Skeletal muscle satellite cell (primary cell): ENCODE measurements at regions not wholly inside any gene's neighbourhood (a gene's known extent, or its start where the extent isn't known, plus 50 kb on each side); places are given as distances from the start of the nearest gene placed in this dataset.

Experiments used
- H3K27me3 ChIP-seq: 2 replicates; pipeline ENCODE4 v1.7.0; 2013; ENCODE audit warnings: low read length; ENCODE audit not compliant: control insufficient read depth, insufficient read depth
- H3K36me3 ChIP-seq: 2 replicates; pipeline ENCODE4 v1.7.0; 2013; ENCODE audit warnings: mild to moderate bottlenecking, control low read depth, low read length; ENCODE audit not compliant: insufficient read depth
- H3K4me1 ChIP-seq: 2 replicates; pipeline ENCODE4 v1.7.0; 2013; ENCODE audit warnings: low read length; ENCODE audit not compliant: control insufficient read depth, insufficient read depth
- H3K4me2 ChIP-seq: 2 replicates; pipeline ENCODE4 v1.7.0; 2013; ENCODE audit warnings: mild to moderate bottlenecking, low read length
- H3K4me3 ChIP-seq: 2 replicates; pipeline ENCODE4 v1.7.0; 2013; ENCODE audit warnings: low read length
- H3K9ac ChIP-seq: 2 replicates; pipeline ENCODE4 v1.7.0; 2013; ENCODE audit warnings: mild to moderate bottlenecking, low read depth, low read length, moderate library complexity
- H3K9me3 ChIP-seq: replicated peaks from 2 replicates; pipeline ENCODE4 v1.7.0; 2013; ENCODE audit warnings: mild to moderate bottlenecking, control low read depth, low read length

GRCh38 chr15:31261266-31262142, 65.1 kb upstream of the KLF13 start:
- no peak overlapping the region for H3K4me3 ChIP-seq
- H3K36me3 ChIP-seq = no peaks in the 10 kb centered on the region
- H3K27me3 ChIP-seq = peaks cover 18% of the 10 kb centered on the region
- no peak overlapping the region for H3K4me2 ChIP-seq
- H3K9me3 ChIP-seq = no peaks in the 10 kb centered on the region
- H3K9ac ChIP-seq = no peak overlapping the region
- peaks cover 15% of the 10 kb centered on the region for H3K4me1 ChIP-seq

GRCh38 chr15:31262143-31262530, 64.5 kb upstream of the KLF13 start:
- peaks cover 14% of the 10 kb centered on the region for H3K27me3 ChIP-seq
- H3K4me3 ChIP-seq = no peak overlapping the region
- peaks cover 20% of the 10 kb centered on the region for H3K4me1 ChIP-seq
- no peaks in the 10 kb centered on the region for H3K9me3 ChIP-seq
- H3K9ac ChIP-seq = no peak overlapping the region
- no peaks in the 10 kb centered on the region for H3K36me3 ChIP-seq
- no peak overlapping the region for H3K4me2 ChIP-seq

- peaks cover 20% of the 10 kb centered on the region for H3K4me1 ChIP-seq
- H3K9me3 ChIP-seq = no peaks in the 10 kb centered on the region
- H3K27me3 ChIP-seq = peaks cover 16% of the 10 kb centered on the region
- H3K9ac ChIP-seq = no peak overlapping the region
- no peak overlapping the region for H3K4me2 ChIP-seq
- H3K4me3 ChIP-seq = no peak overlapping the region
- no peaks in the 10 kb centered on the region for H3K36me3 ChIP-seq
Observed at GRCh38 chr15:31262901-31263671, 63.5 kb upstream of the KLF13 start.

- H3K9ac ChIP-seq = no peak overlapping the region
- no peak overlapping the region for H3K4me3 ChIP-seq
- peaks cover 20% of the 10 kb centered on the region for H3K4me1 ChIP-seq
- no peaks in the 10 kb centered on the region for H3K36me3 ChIP-seq
- H3K9me3 ChIP-seq = no peaks in the 10 kb centered on the region
- H3K4me2 ChIP-seq = peak overlapping the region; percentile 18
- peaks cover 17% of the 10 kb centered on the region for H3K27me3 ChIP-seq
Observed at GRCh38 chr15:31263751-31264558, 62.7 kb upstream of the KLF13 start.

- no peak overlapping the region for H3K4me2 ChIP-seq
- H3K9ac ChIP-seq = no peak overlapping the region
- no peak overlapping the region for H3K4me3 ChIP-seq
- no peaks in the 10 kb centered on the region for H3K36me3 ChIP-seq
- no peaks in the 10 kb centered on the region for H3K9me3 ChIP-seq
- H3K4me1 ChIP-seq = peaks cover 20% of the 10 kb centered on the region
- peaks cover 17% of the 10 kb centered on the region for H3K27me3 ChIP-seq
Observed at GRCh38 chr15:31264559-31265089, 62.0 kb upstream of the KLF13 start.

GRCh38 chr15:31265090-31265870, 61.4 kb upstream of the KLF13 start:
- Histone ChIP-seq H3K36me3 (no peaks in the 10 kb centered on the region), H3K4me1 (peaks cover 20% of the 10 kb centered on the region), H3K4me2 (no peak overlapping the region), H3K4me3 (no peak overlapping the region), H3K27me3 (peaks cover 17% of the 10 kb centered on the region), H3K9ac (no peak overlapping the region), H3K9me3 (no peaks in the 10 kb centered on the region)

GRCh38 chr15:31265871-31266711, 60.5 kb upstream of the KLF13 start:
- H3K27me3 ChIP-seq = peaks cover 17% of the 10 kb centered on the region
- H3K4me2 ChIP-seq = no peak overlapping the region
- H3K4me1 ChIP-seq = peaks cover 20% of the 10 kb centered on the region
- H3K36me3 ChIP-seq = no peaks in the 10 kb centered on the region
- H3K4me3 ChIP-seq = no peak overlapping the region
- no peak overlapping the region for H3K9ac ChIP-seq
- no peaks in the 10 kb centered on the region for H3K9me3 ChIP-seq

GRCh38 chr15:31266712-31267111, 59.9 kb upstream of the KLF13 start:
- Histone ChIP-seq H3K9me3 (no peaks in the 10 kb centered on the region), H3K4me3 (no peak overlapping the region), H3K27me3 (peaks cover 11% of the 10 kb centered on the region), H3K4me2 (no peak overlapping the region), H3K4me1 (peaks cover 20% of the 10 kb centered on the region), H3K36me3 (no peaks in the 10 kb centered on the region), H3K9ac (no peak overlapping the region)

GRCh38 chr15:31267161-31268107, 59.2 kb upstream of the KLF13 start:
- Histone ChIP-seq H3K27me3 (peaks cover 9% of the 10 kb centered on the region), H3K36me3 (no peaks in the 10 kb centered on the region), H3K4me2 (no peak overlapping the region), H3K9ac (no peak overlapping the region), H3K9me3 (no peaks in the 10 kb centered on the region), H3K4me1 (peaks cover 20% of the 10 kb centered on the region), H3K4me3 (no peak overlapping the region)
